Endothelial cell of umbilical vein (primary cell): ENCODE measurements at regions not wholly inside any gene's neighbourhood (a gene's known extent, or its start where the extent isn't known, plus 50 kb on each side); places are given as distances from the start of the nearest gene placed in this dataset.

ENCODE experiments used
- BruUV-seq: library from RNA; stranded (reverse); fragments of 400-500 nt; replicated peaks from 2 replicates; lab custom pipeline; 2021; lab: Mats Ljungman, UMichigan
- CTCF ChIA-PET: fragments of 300-600, 350-600 bp; sonication (Branson Sonifier 250); formaldehyde crosslinking; loops from one replicate; lab custom pipeline; 2021; ENCODE audit warnings: antibody characterized with exemption, inconsistent platforms; lab: Charles Lee
- POLR2A ChIA-PET: fragments of 300-600, 350-600 bp; sonication (Branson Sonifier 250); formaldehyde crosslinking; loops from one replicate; lab custom pipeline; 2021; ENCODE audit warnings: antibody characterized with exemption, inconsistent platforms; lab: Charles Lee
- DNase-seq: peaks from one replicate; pipeline ENCODE4 v3.0.0-alpha.2; 2011; ENCODE audit warnings: low read depth, low spot score
- FAIRE-seq: peaks from 2 replicates; lab custom pipeline; 2011; peaks lifted over from hg19 to GRCh38; lab: Jason Lieb, UNC
- H2AFZ ChIP-seq: 2 replicates; pipeline ENCODE4 v1.6.0; 2012; ENCODE audit warnings: low read depth, low read length, control low read depth, inconsistent platforms
- H3K27ac ChIP-seq: 2 replicates; pipeline ENCODE4 v1.5.1; 2011; ENCODE audit warnings: low read depth, mild to moderate bottlenecking, control low read depth, low read length, moderate library complexity; ENCODE audit not compliant: insufficient read depth
- H3K27me3 ChIP-seq, 2 experiments: 2 replicates each; pipeline versions ENCODE4 v1.6.0 to v1.6.1; 2011; ENCODE audit warnings: low read length in 2 of 2, mixed read lengths in 1 of 2; ENCODE audit not compliant: control insufficient read depth in 2 of 2, insufficient read depth in 2 of 2
- H3K36me3 ChIP-seq, 2 experiments: 2 replicates in 1 of 2; 3 replicates in 1 of 2; pipeline ENCODE4 v1.5.1; 2011; ENCODE audit warnings: low read length in 2 of 2, mild to moderate bottlenecking in 1 of 2, moderate library complexity in 1 of 2; ENCODE audit not compliant: control insufficient read depth in 2 of 2, insufficient read depth in 2 of 2; ENCODE audit errors: extremely low read depth in 1 of 2
- H3K4me1 ChIP-seq: 3 replicates; pipeline ENCODE4 v1.5.1; 2011; ENCODE audit warnings: mild to moderate bottlenecking, low read length; ENCODE audit not compliant: control insufficient read depth, insufficient read depth; ENCODE audit errors: extremely low read depth
- H3K4me2 ChIP-seq: 2 replicates; pipeline ENCODE4 v1.6.1; 2011; ENCODE audit warnings: low read length, control low read depth, mixed read lengths; ENCODE audit not compliant: insufficient read depth
- H3K4me3 ChIP-seq, 3 experiments: fragments of 200-600 bp in 1 of 3; sonication (generic), shearing (Covaris generic) in 1 of 3; replicated peaks in 1 of 3; 2 replicates each; pipeline ENCODE4 v1.5.1; 2011 to 2016; ENCODE audit warnings: control low read depth in 3 of 3, low read length in 3 of 3, mild to moderate bottlenecking in 2 of 3, inconsistent platforms in 1 of 3, low read depth in 1 of 3, moderate library complexity in 1 of 3; ENCODE audit not compliant: insufficient read depth in 1 of 3
- H3K79me2 ChIP-seq: 2 replicates; pipeline ENCODE4 v1.6.0; 2012; ENCODE audit warnings: low read length, inconsistent platforms; ENCODE audit not compliant: control insufficient read depth, insufficient read depth
- H3K9ac ChIP-seq: replicated peaks from 2 replicates; pipeline ENCODE3; 2011; ENCODE audit warnings: low read length, control low read depth; ENCODE audit not compliant: insufficient read depth; ENCODE audit errors: extremely low read depth
- H3K9me1 ChIP-seq: replicated peaks from 3 replicates; pipeline ENCODE4 v1.6.0; 2011; ENCODE audit warnings: mild to moderate bottlenecking, low read length; ENCODE audit not compliant: control insufficient read depth, insufficient read depth; ENCODE audit errors: extremely low read depth
- H3K9me3 ChIP-seq: replicated peaks from 2 replicates; pipeline ENCODE4 v1.5.1; 2012; ENCODE audit warnings: low read length, inconsistent platforms; ENCODE audit not compliant: control insufficient read depth, insufficient read depth
- H4K20me1 ChIP-seq: replicated peaks from 2 replicates; pipeline ENCODE3; 2011; ENCODE audit warnings: mild to moderate bottlenecking, low read length; ENCODE audit not compliant: control insufficient read depth, insufficient read depth; ENCODE audit errors: extremely low read depth
- EZH2 ChIP-seq: IDR thresholded peaks from 2 replicates; pipeline ENCODE4 v1.6.1; 2012; ENCODE audit warnings: borderline replicate concordance, low read depth, mild to moderate bottlenecking, moderate library complexity, low read length, inconsistent platforms; ENCODE audit not compliant: severe bottlenecking
- FOS ChIP-seq: IDR thresholded peaks from 2 replicates; pipeline ENCODE4 v1.6.1; 2011; ENCODE audit warnings: mild to moderate bottlenecking, low read length, moderate library complexity, borderline replicate concordance; ENCODE audit not compliant: insufficient read depth
- GATA2 ChIP-seq: IDR thresholded peaks from 2 replicates; pipeline ENCODE4 v1.7.0; 2011; ENCODE audit warnings: low read depth, mild to moderate bottlenecking, moderate library complexity, mixed read lengths, low read length; ENCODE audit not compliant: insufficient read length, insufficient read depth
- JUN ChIP-seq: IDR thresholded peaks from 2 replicates; pipeline ENCODE4 v1.6.1; 2011; ENCODE audit warnings: borderline replicate concordance, low read depth; ENCODE audit not compliant: insufficient read length, insufficient read depth
- MYC ChIP-seq: IDR thresholded peaks from one replicate; pipeline ENCODE4 v1.6.1; 2011; ENCODE audit warnings: mild to moderate bottlenecking, low read depth, low read length
- POLR2A ChIP-seq: IDR thresholded peaks from 2 replicates; pipeline ENCODE4 v1.6.1; 2012; ENCODE audit warnings: low read depth, mild to moderate bottlenecking, control low read depth, low read length
- POLR2AphosphoS5 ChIP-seq: IDR thresholded peaks from 2 replicates; pipeline ENCODE4 v1.6.1; 2012; ENCODE audit warnings: low read depth, mild to moderate bottlenecking, control low read depth, low read length, moderate library complexity; ENCODE audit not compliant: insufficient read depth
- dilution Hi-C: fragments of 300-500 bp; cut with MboI; formaldehyde crosslinking; loops from one replicate; pipeline ENCODE4 v1.15.0; 2019; ENCODE audit warnings: low sequenced_read_pairs; ENCODE audit not compliant: extremely low pct_ligation_motif_present
- intact Hi-C: fragments of 100-400 bp; cut with micrococcal nuclease; formaldehyde crosslinking; loops from one replicate; pipeline ENCODE4 v1.10.0; 2022
- TF ChIP-seq, protein P1 (sequence below), 2 donors: IDR thresholded peaks; 1 replicate in 1 of 2; 2 replicates in 1 of 2; pipeline ENCODE4 v1.5.1; 2011; ENCODE audit warnings: low read length in 2 of 2, mild to moderate bottlenecking in 2 of 2, moderate library complexity in 2 of 2, control low read depth in 1 of 2, inconsistent platforms in 1 of 2, low read depth in 1 of 2; ENCODE audit not compliant: insufficient read depth in 1 of 2; ENCODE audit errors: extremely low read depth in 1 of 2
- TF ChIP-seq, protein P2 (sequence below): IDR thresholded peaks from 2 replicates; pipeline ENCODE4 v1.6.1; 2011; ENCODE audit not compliant: insufficient read depth, insufficient read length

DNA sequence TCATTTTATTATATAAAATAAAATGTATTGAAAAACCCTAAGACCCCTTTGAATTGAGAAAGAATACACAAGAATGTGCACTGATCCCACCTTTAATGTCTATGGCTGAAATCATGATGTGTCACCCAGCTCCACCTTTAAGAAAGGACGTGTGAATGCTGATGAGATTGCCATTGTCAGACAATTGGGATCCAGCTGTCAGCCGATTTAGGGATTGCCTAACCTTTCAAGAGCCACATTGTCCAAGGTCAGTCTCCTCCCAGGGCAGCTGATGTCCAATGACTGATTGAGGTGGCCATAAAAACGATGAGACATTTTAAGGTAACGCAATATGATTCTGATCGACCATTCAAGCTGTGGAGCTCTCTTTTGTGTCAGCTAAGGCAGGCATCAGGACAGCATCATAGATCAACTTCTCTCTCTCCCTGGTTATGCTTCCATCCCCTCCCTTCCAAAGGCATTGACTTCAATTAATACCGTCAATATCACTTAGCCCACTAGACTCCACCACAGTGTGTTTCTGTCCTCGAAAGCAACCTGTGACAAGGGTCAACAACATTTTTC lies 1676.4 kb downstream of the PCDH7 start:
- Histone ChIP-seq H3K79me2 (no peaks in the 10 kb centered on the region), H3K9me1 (no peaks in the 10 kb centered on the region), H3K27me3 (no peaks in the 10 kb centered on the region), H3K4me3 (no peak overlapping the region), H3K4me1 (no peaks in the 10 kb centered on the region), H3K9ac (no peak overlapping the region), H3K4me2 (no peak overlapping the region), H3K27ac (no peak overlapping the region), H3K36me3 (no peaks in the 10 kb centered on the region), H3K9me3 (no peaks in the 10 kb centered on the region), H4K20me1 (no peaks in the 10 kb centered on the region), H2AFZ (no peak overlapping the region)
- TF ChIP-seq POLR2A (no peak), GATA2 (no peak), POLR2AphosphoS5 (no peak), MYC (no peak), JUN (no peak), EZH2 (no peak), FOS (no peak)
- TF ChIP-seq, protein P1, sequence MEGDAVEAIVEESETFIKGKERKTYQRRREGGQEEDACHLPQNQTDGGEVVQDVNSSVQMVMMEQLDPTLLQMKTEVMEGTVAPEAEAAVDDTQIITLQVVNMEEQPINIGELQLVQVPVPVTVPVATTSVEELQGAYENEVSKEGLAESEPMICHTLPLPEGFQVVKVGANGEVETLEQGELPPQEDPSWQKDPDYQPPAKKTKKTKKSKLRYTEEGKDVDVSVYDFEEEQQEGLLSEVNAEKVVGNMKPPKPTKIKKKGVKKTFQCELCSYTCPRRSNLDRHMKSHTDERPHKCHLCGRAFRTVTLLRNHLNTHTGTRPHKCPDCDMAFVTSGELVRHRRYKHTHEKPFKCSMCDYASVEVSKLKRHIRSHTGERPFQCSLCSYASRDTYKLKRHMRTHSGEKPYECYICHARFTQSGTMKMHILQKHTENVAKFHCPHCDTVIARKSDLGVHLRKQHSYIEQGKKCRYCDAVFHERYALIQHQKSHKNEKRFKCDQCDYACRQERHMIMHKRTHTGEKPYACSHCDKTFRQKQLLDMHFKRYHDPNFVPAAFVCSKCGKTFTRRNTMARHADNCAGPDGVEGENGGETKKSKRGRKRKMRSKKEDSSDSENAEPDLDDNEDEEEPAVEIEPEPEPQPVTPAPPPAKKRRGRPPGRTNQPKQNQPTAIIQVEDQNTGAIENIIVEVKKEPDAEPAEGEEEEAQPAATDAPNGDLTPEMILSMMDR (IDR thresholded peaks at IDR 0.05; ENCODE audit: extremely low read depth in 1 of 2, insufficient read depth in 1 of 2, low read depth in 1 of 2, low read length in 2 of 2), result no peak
- TF ChIP-seq, protein P2, sequence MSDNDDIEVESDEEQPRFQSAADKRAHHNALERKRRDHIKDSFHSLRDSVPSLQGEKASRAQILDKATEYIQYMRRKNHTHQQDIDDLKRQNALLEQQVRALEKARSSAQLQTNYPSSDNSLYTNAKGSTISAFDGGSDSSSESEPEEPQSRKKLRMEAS, result no peak
- ChIA-PET CTCF (no interaction called here), POLR2A (no interaction called here)
- intact Hi-C loops, result no loop called here
- FAIRE-seq, result no peak
- no TSS peak for BruUV-seq
- DNase-seq, result no peak
- dilution Hi-C loops, result no loop called here
